ENCODE measurements at regions not wholly inside any gene's neighbourhood (a gene's known extent, or its start where the extent isn't known, plus 50 kb on each side); places are given as distances from the start of the nearest gene placed in this dataset.
"Not testable (repeated sequence)": the region's sequence is repeated elsewhere in the genome, so short reads cannot be mapped to it uniquely, and the experiment has no call there.

GRCh38 chr5:163276466-163276865, 160.9 kb upstream of the CCNG1 start:
- no peak for DNase-seq (ENCODE audit: low spot score)

DNA sequence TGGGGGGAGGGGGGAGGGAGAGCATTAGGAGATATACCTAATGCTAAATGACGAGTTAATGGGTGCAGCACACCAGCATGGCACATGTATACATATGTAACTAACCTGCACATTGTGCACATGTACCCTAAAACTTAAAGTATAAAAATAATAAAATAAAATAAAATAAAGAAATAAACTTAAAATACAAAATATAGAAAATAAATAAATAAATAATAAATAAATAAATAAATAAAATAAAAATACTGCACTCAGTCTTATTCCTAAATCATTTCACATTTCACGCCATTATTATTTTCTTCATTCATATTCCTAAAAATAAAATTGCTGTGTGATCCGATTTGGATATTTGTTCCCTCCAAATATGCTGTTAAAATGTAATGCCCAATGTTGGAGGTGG, 156.5 kb upstream of the CCNG1 start:
- DNase-seq (ENCODE audit: low spot score): not testable (repeated sequence)

GRCh38 chr5:163281512-163281911, 155.9 kb upstream of the CCNG1 start:
- no peak for DNase-seq (ENCODE audit: low spot score)

DNA sequence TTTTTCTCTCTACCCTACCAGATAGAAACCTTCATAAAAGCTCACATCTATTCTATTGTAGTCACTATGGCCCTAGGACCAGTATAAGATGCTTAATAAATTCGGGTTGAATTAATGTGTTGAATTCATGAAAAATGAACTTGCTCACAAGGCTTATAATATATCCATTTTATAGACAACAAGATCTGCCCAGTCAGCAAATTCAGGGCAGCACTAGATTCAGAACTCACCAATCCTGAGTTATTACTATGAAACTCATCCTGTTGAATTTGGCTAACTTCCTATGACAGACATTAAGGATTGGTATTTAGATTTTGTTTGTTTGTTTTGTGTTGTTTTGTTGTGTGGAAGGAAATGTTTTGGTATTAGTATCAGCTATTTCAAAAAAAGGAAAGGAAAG, 143.6 kb upstream of the CCNG1 start:
- no peak for DNase-seq (ENCODE audit: low spot score)

GRCh38 chr5:163303718-163304117, 133.7 kb upstream of the CCNG1 start:
- DNase-seq (ENCODE audit: low spot score): no peak

DNA sequence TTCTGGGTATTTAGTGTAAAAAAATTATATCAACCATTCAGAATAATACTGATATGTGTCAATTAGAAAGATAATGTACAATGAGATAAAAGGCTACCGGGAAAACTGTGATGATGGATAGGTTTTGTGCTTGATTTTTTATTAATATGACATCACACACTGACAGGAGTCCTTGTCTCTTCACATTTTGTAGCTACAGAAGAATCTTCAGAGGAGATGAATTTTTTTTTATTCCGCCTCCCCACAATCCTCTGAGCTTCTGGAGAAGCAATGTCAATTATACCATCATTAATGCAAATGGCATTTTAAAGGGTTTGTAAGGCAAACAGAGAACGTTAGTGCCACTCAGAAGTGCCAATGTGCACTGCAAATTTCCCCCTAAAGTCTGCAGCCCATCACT, 131.7 kb upstream of the CCNG1 start:
- DNase-seq (ENCODE audit: low spot score): no peak

- no peak for DNase-seq (ENCODE audit: low spot score)
These were observed 131.0 kb upstream of the CCNG1 start for GRCh38 chr5:163306421-163306820.

- DNase-seq (ENCODE audit: low spot score): no peak
These were observed 127.5 kb upstream of the CCNG1 start for GRCh38 chr5:163309914-163310313.

- no peak for DNase-seq (ENCODE audit: low spot score)
These were observed 126.4 kb upstream of the CCNG1 start for GRCh38 chr5:163310997-163311396.

DNA sequence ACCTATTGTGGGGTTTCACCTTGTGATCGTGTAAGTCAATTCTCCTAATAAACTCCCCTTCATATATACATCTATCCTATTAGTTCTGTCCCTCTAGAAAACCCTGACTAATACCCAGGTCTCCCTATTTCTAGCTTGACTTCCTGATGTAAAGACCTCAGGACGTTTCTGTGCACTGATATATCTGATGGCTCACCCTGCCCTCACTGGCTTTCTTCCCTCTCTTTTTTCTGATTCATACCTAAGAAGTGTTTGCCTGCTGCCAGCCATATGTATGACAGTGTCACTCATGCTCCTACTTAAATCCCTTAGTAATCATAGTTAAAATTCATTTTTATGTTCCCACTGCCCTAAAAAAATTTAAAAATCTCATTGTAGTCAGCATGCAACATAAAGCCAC, 124.8 kb upstream of the CCNG1 start:
- DNase-seq (ENCODE audit: low spot score): no peak

DNA sequence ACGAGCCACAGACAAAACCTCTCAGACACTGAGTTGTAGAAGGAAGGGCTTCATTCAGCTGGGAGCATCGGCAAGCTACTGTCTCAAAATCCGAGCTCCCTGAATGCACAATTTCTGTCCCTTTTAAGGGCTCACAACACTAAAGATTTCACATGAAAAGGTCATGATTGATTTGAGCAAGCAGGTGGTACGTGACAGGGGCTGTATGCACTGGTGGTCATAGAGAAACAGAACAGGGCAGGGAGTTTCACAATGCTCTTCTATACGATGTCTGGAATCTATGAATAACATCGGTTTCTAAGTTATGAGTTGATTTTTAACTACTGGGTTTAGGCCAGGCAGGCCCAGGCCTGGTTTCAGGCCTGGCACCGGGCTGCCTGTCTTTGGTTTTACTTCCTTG, 124.3 kb upstream of the CCNG1 start:
- DNase-seq (ENCODE audit: low spot score): not testable (repeated sequence)

- not testable (repeated sequence) for DNase-seq (ENCODE audit: low spot score)
These were observed 121.0 kb upstream of the CCNG1 start for GRCh38 chr5:163316374-163316773.

DNA sequence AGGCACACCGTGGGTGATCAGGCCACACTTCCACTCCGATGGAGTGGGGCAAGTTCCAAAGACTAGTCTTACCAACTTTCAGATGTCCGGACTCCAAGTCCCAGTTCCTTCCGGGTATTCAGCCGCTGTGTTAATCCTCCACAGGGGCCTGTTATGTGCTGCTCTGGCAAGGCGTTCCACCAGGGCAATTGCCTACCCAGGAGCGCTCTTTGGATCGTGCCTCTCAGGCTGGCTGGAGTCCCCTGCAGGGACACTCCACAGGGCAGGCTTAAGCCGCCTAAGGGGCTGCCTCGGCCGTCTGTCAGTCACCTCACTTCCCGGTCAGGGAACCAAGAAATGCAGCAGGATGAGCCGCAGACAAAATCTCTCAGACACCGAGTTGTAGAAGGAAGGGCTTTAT, 118.7 kb upstream of the CCNG1 start:
- DNase-seq (ENCODE audit: low spot score): no peak

DNA sequence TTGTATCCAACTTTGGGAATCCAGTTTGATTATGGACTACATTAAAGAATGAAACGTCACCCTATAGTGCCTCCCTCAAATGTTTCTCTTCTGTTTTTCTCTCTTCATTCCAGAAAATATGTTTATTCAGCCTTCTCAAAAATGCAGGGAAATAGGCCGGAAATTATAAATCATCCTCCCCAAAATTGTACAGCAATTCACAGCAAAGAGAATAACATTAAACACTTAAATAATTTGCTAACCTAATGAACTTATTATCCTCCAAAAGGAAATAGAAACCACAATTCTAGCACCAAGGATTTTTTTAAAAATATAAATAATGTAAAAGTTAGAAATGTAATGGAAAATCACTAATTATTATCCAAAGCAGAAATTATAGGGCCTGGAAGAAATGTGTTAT, 115.9 kb upstream of the CCNG1 start:
- DNase-seq (ENCODE audit: low spot score): no peak

DNA sequence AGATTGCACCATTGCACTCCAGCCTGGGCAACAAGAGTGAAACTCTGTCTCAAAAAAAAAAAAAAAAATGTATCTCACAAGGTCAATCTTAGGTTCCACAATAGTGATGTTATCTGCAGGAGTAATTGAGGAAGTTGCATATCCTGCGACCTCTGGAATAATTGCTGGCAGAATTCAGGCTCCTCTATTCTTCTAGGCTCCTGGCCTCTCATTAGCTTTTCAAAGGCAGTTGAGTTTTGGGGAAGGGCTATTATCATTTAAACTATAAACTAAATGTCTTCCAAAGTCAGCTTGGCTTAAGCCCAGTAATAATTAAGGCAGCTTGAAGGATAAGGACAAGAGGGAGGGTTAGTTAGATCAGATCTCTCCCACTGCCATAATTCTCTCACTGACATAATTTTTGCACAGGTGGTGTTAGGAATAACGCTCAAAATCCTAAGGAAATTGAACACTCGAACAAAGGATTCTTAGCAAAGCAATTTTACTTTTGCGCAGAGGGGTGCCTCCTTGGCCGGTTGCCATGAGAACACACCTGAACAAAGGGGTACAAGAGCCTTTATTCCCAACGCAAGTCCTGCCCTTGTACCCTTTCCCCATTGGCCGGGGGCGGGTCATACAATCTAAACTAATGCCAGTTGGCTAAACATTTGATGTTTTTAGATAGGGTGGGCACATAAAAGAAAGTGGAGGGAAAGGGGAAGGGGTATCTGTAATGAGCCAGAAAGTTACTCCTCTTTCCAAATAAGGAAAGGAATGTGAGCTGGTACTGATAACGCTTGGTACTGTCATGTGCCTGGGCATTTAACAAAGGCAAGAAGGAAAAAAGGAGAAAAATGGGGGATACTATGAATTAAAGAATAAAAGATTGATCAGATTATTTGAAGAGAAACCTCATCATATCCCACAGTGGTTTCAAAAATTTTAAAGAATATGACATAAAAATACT, 106.4 kb upstream of the CCNG1 start:
- no peak for DNase-seq (ENCODE audit: low spot score)

DNA sequence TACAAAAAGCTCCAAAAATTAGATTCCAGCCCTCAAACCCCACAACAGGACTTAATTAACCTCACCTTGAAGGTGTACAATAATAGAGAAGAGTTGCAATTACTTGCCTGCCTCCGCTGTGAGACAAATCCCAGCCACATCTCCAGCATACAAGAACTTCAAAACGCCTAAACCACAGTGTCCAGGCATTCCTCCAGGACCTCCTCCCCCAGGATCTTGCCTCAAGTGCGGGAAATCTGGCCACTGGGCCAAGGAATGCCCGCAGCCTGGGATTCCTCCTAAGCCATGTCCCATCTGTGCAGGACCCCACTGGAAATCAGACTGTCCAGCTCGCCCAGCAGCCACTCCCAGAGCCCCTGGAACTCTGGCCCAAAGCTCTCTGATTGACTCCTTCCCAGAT, 101.3 kb upstream of the CCNG1 start:
- not testable (repeated sequence) for DNase-seq (ENCODE audit: low spot score)

- no peak for DNase-seq (ENCODE audit: low spot score)
These were observed 98.2 kb upstream of the CCNG1 start for GRCh38 chr5:163339148-163339547.

DNA sequence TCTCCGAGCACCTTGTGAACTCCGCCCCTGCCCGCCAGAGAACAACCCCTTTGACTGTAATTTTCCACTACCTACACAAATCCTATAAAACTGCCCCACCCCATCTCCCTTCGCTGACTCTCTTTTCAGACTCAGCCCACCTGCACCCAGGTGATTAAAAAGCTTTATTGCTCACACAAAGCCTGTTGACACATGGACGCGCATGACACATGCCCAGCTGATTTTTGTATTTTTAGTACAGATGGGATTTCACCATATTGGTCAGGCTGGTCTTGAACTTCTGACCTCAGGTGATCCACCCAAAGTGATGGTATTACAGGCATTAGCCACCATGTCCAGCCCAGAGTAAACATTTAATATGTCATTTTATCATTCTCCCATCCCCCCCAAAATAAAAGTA, 97.0 kb upstream of the CCNG1 start:
- not testable (repeated sequence) for DNase-seq (ENCODE audit: low spot score)

GRCh38 chr5:163342306-163342705, 95.1 kb upstream of the CCNG1 start:
- no peak for DNase-seq (ENCODE audit: low spot score)

DNA sequence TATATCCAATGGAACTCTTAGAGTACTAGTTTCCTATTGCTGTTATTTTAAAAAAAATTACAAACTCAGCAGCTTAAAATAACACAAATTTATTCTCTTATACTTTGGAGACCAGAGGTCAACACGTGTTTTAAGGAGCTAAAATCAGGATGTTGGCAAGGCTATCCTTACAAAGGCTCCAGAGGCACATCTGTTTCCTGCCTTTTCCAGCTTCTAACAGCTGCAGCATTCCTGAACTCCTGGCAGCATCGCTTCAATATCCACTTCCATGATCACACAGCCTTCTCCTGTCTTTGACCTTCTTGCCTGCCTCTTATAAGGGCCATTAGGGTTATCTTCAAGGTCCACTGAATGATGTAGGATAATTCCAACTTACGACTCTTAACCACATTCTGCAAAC, 92.2 kb upstream of the CCNG1 start:
- no peak for DNase-seq (ENCODE audit: low spot score)

GRCh38 chr5:163347671-163348070, 89.7 kb upstream of the CCNG1 start:
- DNase-seq (ENCODE audit: low spot score): peak; percentile 35

- DNase-seq (ENCODE audit: low spot score): peak; percentile 43
These were observed 87.3 kb upstream of the CCNG1 start for GRCh38 chr5:163350083-163350482.

DNA sequence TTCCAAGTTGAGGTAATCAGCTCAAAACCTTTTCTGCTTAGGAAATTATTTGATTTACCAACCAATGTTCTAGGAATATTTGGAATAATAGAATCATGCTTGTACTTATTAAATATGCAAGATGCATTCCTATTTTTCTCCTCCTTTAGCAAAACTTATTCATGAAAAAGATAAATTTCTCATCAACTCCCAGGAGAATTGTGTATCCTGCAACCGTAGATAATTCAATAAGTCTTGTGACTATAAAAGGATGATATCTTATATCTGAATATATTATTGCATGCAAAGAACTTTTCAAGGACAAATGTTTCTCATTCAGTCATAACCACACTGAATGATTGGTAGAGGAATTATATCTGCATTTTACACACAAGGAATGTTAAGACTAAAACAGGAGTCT, 84.9 kb upstream of the CCNG1 start:
- no peak for DNase-seq (ENCODE audit: low spot score)

- not testable (repeated sequence) for DNase-seq (ENCODE audit: low spot score)
These were observed 81.6 kb upstream of the CCNG1 start for GRCh38 chr5:163355811-163356210.
